ENCODE measurements at regions not wholly inside any gene's neighbourhood (a gene's known extent, or its start where the extent isn't known, plus 50 kb on each side); places are given as distances from the start of the nearest gene placed in this dataset.

DNA sequence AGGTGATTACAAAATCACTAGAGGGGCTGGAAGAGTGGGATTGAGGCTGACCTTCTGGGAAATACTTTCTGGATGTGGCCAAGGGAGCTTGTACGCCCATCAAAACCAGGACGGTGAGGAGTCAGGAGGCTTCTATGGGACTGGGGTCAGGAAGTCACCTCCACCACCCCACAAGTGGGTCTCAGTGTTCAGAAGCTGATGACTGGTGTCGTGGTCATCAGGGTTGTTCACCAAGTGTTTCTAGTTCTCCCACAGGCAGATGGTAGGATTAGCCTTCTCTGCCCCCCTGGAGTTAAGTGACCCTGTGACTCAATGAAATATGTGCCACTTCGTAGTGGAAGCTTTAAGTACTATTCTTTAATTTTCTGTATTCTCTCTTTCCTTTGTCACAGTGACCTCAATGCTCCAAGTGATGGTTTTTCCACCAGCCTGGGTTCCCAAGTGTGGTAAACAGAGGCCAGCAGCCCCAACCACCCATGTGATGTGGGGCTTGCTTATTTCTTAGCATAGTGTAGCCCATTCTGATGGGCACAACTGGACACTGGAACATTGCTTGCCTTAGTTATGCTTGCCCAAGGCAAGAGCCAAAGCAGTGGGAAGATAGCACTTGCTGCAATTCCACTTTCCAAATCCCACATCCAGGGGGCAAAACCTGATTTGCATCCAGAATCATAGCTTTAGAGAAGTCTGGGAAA is 258.8 kb downstream of the CYP26B1 start:
- TF ChIP-seq, protein P1, sequence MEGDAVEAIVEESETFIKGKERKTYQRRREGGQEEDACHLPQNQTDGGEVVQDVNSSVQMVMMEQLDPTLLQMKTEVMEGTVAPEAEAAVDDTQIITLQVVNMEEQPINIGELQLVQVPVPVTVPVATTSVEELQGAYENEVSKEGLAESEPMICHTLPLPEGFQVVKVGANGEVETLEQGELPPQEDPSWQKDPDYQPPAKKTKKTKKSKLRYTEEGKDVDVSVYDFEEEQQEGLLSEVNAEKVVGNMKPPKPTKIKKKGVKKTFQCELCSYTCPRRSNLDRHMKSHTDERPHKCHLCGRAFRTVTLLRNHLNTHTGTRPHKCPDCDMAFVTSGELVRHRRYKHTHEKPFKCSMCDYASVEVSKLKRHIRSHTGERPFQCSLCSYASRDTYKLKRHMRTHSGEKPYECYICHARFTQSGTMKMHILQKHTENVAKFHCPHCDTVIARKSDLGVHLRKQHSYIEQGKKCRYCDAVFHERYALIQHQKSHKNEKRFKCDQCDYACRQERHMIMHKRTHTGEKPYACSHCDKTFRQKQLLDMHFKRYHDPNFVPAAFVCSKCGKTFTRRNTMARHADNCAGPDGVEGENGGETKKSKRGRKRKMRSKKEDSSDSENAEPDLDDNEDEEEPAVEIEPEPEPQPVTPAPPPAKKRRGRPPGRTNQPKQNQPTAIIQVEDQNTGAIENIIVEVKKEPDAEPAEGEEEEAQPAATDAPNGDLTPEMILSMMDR (IDR thresholded peaks at IDR 0.05; ENCODE audit: low read depth, low read length): no peak
- DNase-seq (ENCODE audit: extremely low read depth, low read depth): no peak

DNA sequence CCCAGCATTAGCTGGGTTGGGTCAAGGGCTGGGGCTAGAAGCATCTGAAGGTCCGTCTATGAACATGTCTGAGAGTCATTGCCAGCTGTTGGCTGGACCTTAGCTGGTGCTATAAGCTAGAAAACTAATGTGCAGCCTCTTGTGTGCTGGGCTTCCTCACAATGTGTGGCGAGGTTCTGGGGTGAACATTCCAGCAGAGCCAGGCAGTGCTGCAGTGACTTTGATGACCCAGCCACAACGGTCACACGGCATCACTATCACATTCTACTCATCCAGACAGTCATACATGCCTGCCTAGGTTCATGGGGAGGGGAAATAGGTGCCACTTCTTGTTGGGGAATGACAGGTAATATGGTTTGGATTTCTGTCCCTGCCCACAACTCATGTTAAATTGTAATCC is 260.5 kb downstream of the CYP26B1 start:
- no peak for DNase-seq (ENCODE audit: extremely low read depth, low read depth)
- TF ChIP-seq, protein P1 (IDR thresholded peaks at IDR 0.05; ENCODE audit: low read depth, low read length): no peak

DNA sequence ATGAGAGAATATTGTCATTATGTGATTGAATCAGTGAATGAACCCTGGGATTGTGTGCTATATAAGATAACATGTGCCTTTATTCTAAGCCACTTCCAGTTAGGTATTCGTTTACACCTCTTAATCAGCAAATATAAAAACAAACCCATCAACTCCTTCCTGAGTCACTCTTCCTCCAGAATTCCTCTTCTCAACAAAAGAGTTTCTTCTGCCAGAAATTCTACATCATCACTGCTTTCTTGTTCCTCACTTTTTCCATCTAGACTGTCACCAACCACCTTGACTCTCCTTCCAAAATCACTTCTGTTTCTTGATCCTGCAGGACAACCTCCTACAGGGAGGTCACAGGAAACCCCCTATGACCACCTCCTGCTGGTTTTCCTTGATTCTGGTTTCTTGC is 261.4 kb downstream of the CYP26B1 start:
- DNase-seq (ENCODE audit: extremely low read depth, low read depth): no peak
- TF ChIP-seq, protein P1 (IDR thresholded peaks at IDR 0.05; ENCODE audit: low read depth, low read length): no peak

DNA sequence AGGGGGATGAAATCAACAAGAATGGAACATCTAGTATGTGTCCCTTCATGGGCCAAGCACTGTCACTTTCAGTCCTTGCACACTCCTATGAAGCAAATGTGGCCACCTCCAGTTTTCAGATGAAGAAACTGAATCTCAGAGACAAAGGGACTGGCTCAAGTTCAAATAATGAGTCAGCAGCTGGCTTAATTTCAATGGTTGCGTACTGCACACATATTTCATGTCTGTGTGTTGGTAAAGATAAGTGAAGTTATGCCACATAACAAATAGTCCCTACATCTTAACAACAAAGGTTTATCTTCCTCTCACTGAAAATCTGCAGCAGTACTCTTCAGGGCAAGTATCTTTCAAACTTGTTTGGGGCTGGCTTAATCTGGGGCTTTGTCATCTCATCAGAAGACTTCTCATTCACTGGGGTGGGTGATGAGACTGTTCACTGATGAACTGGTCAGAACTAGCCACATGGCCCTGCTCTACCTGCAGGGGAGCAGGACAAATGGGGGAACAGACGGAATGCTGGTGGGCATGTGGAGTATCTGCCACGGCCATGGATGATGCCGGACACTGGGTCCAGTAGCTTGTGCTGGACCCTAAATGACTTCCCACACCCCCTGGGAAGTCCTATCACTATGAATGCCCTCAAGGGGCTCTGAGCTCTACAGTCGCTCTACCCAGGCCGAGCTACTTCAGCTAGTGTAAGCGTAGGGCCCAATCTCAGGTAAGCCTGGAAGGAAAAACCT is 263.2 kb downstream of the CYP26B1 start:
- TF ChIP-seq, protein P1 (IDR thresholded peaks at IDR 0.05; ENCODE audit: low read depth, low read length): no peak
- no peak for DNase-seq (ENCODE audit: extremely low read depth, low read depth)

DNA sequence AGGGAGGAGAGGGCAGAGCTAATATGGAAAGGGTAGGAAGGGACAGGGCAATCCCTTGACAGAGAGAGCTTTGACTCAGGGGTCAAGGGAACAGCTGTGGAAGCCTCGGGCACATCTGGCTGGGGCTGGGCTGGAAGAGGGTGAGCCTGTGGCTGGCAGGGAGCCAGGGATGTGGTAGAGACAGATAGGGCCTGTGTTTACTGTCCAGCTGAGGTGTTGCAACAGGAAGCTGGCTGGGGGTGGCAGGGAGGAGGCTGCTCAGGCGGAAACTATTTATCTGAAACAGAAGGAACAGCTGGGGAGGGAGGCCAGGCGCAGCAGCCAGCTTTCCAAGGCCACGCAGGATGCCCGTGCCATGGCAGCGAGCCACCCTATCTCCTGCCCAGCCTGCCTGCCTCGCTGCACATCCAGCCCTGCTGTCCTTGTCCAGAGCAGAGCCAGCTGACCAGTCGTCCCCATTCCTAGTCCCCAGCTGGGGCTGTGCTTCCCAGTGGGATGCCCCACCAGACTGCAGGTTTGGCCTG is 264.7 kb downstream of the CYP26B1 start:
- TF ChIP-seq, protein P1 (IDR thresholded peaks at IDR 0.05; ENCODE audit: low read depth, low read length): no peak
- peak; percentile 90 for DNase-seq (ENCODE audit: extremely low read depth, low read depth)

DNA sequence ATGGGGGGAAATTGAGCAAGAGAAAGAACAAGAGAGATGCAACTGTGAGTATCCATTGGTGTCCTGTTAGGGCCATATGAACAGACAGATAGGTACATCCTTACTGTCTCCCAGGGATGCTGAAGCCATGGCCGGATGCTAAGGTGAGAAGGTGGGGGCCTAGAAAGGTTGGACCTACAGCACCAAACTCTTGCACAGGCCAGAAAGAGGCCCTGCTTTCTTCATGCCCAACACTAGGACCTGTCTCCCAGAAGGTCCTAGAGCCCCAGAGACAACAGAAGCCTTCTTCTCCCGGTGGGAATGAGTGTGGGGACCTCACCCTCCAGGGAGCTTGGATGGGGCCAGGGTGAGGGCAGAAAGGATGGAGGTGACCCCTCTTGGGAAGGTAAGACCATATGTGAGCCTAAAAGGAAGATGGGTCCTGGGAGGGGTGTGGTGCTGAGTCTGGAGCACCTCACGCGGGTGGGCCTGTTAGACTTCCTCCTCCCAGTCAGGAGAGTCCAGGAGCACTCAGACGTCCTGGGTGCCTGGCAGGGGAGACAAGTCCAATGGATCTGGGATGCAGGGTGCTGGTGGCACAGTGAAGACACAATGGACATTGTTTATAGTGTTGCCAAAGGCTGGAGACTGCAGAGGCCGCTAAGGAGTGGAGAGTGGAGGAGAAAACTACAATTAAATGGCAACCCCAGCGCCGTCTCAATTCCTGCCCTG is 265.3 kb downstream of the CYP26B1 start:
- TF ChIP-seq, protein P1 (IDR thresholded peaks at IDR 0.05; ENCODE audit: low read depth, low read length): no peak

More for the DNA sequence above, 265.3 kb downstream of the CYP26B1 start:
- DNase-seq (ENCODE audit: extremely low read depth, low read depth): no peak

Measured in AG09319 (cell line).